Amygdala (tissue), 56 donors: ENCODE measurements at regions not wholly inside any gene's neighbourhood (a gene's known extent, or its start where the extent isn't known, plus 50 kb on each side); places are given as distances from the start of the nearest gene placed in this dataset.
"Not testable (repeated sequence)": the region's sequence is repeated elsewhere in the genome, so short reads cannot be mapped to it uniquely, and the experiment has no call there.

ENCODE experiments used
- DNase-seq, 56 donors: peaks; one replicate each; lab custom pipeline; 2025; lab: John Stamatoyannopoulos, UW

- DNase-seq: no peak
Observed at GRCh38 chr12:72723732-72724131, 451.6 kb downstream of the TRHDE start.

- DNase-seq: no peak
Observed at GRCh38 chr12:72729451-72730010, 457.4 kb downstream of the TRHDE start.

- no peak for DNase-seq
Observed at GRCh38 chr12:72734581-72734980, 462.4 kb downstream of the TRHDE start.

- DNase-seq: no peak
Observed at GRCh38 chr12:72738811-72739210, 466.6 kb downstream of the TRHDE start.

- DNase-seq: no peak
Observed at GRCh38 chr12:72740064-72740463, 467.9 kb downstream of the TRHDE start.

GRCh38 chr12:72742568-72742967 is 470.4 kb downstream of the TRHDE start:
- DNase-seq: no peak

- DNase-seq: no peak
Observed at GRCh38 chr12:72746048-72746447, 473.9 kb downstream of the TRHDE start.

GRCh38 chr12:72747111-72747849 is 475.1 kb downstream of the TRHDE start:
- DNase-seq: peak in 1 of 56 donors; percentile 11

GRCh38 chr12:72748971-72749370 is 476.8 kb downstream of the TRHDE start:
- no peak for DNase-seq

- no peak for DNase-seq
Observed at GRCh38 chr12:72753571-72753970, 481.4 kb downstream of the TRHDE start.

- DNase-seq: not testable (repeated sequence)
Observed at GRCh38 chr12:72754026-72754425, 481.9 kb downstream of the TRHDE start.

- DNase-seq: no peak
Observed at GRCh38 chr12:72766517-72766916, 494.3 kb downstream of the TRHDE start.

- no peak for DNase-seq
Observed at GRCh38 chr12:72774023-72774422, 501.9 kb downstream of the TRHDE start.

GRCh38 chr12:72777806-72778205 is 505.6 kb downstream of the TRHDE start:
- no peak for DNase-seq

GRCh38 chr12:72790273-72790672 is 518.1 kb downstream of the TRHDE start:
- DNase-seq: no peak

- DNase-seq: no peak
Observed at GRCh38 chr12:72792889-72793288, 520.7 kb downstream of the TRHDE start.

- no peak for DNase-seq
Observed at GRCh38 chr12:72793796-72794195, 521.6 kb downstream of the TRHDE start.

GRCh38 chr12:72815421-72815820 is 543.3 kb downstream of the TRHDE start:
- no peak for DNase-seq

GRCh38 chr12:72828662-72829324 is 556.6 kb downstream of the TRHDE start:
- no peak for DNase-seq

GRCh38 chr12:72829838-72830237 is 557.7 kb downstream of the TRHDE start:
- no peak for DNase-seq

GRCh38 chr12:72832024-72832423 is 559.9 kb downstream of the TRHDE start:
- peak in 4 of 56 donors; percentile 1 to 12 (median 2) for DNase-seq

GRCh38 chr12:72836194-72836593 is 564.0 kb downstream of the TRHDE start:
- DNase-seq: no peak
